ENCODE measurements at regions not wholly inside any gene's neighbourhood (a gene's known extent, or its start where the extent isn't known, plus 50 kb on each side); places are given as distances from the start of the nearest gene placed in this dataset.

- TF ChIP-seq, protein P1, sequence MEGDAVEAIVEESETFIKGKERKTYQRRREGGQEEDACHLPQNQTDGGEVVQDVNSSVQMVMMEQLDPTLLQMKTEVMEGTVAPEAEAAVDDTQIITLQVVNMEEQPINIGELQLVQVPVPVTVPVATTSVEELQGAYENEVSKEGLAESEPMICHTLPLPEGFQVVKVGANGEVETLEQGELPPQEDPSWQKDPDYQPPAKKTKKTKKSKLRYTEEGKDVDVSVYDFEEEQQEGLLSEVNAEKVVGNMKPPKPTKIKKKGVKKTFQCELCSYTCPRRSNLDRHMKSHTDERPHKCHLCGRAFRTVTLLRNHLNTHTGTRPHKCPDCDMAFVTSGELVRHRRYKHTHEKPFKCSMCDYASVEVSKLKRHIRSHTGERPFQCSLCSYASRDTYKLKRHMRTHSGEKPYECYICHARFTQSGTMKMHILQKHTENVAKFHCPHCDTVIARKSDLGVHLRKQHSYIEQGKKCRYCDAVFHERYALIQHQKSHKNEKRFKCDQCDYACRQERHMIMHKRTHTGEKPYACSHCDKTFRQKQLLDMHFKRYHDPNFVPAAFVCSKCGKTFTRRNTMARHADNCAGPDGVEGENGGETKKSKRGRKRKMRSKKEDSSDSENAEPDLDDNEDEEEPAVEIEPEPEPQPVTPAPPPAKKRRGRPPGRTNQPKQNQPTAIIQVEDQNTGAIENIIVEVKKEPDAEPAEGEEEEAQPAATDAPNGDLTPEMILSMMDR (IDR thresholded peaks at IDR 0.05; ENCODE audit: poor library complexity), result no peak
- TF ChIP-seq EZH2phosphoT487 (IDR thresholded peaks at IDR 0.05; ENCODE audit: low read depth, severe bottlenecking, unreplicated experiment), result no peak
- TF ChIP-seq EZH2 (IDR thresholded peaks at IDR 0.05; ENCODE audit: borderline replicate concordance), result no peak
Measured at GRCh38 chr2:219728991-219729487, 101.6 kb downstream of the SLC4A3 start.

Data from hepatocyte (in vitro differentiated cells).